Mesenchymal stem cell (in vitro differentiated cells and primary cell): ENCODE measurements at regions not wholly inside any gene's neighbourhood (a gene's known extent, or its start where the extent isn't known, plus 50 kb on each side); places are given as distances from the start of the nearest gene placed in this dataset.

Experiments
- DNase-seq: peaks from one replicate; pipeline ENCODE4 v3.0.0-alpha.2; 2013
- H2AFZ ChIP-seq: one replicate; pipeline ENCODE4 v1.6.1; 2013; ENCODE audit warnings: low read depth, mild to moderate bottlenecking, control low read depth, inconsistent platforms, low read length, moderate library complexity
- H2AK5ac ChIP-seq: 2 replicates; pipeline ENCODE4 v1.6.1; 2013; ENCODE audit warnings: low read length, moderate library complexity, mild to moderate bottlenecking, inconsistent platforms; ENCODE audit not compliant: severe bottlenecking
- H2BK120ac ChIP-seq: one replicate; pipeline ENCODE4 v1.6.1; 2013; ENCODE audit warnings: low read depth, mild to moderate bottlenecking, inconsistent platforms, low read length, moderate library complexity
- H2BK12ac ChIP-seq, 2 experiments: one replicate each; pipeline ENCODE4 v1.6.1; 2013; ENCODE audit warnings: inconsistent platforms in 2 of 2, low read length in 2 of 2, mild to moderate bottlenecking in 2 of 2, moderate library complexity in 2 of 2, control low read depth in 1 of 2
- H2BK15ac ChIP-seq: one replicate; pipeline ENCODE4 v1.6.1; 2013; ENCODE audit warnings: mild to moderate bottlenecking, low read depth, inconsistent platforms; ENCODE audit not compliant: poor library complexity, severe bottlenecking
- H2BK5ac ChIP-seq: 2 replicates; pipeline ENCODE4 v1.6.1; 2013; ENCODE audit warnings: low read depth, mild to moderate bottlenecking, low read length, control low read depth, inconsistent platforms; ENCODE audit not compliant: poor library complexity, severe bottlenecking
- H3K14ac ChIP-seq, 2 experiments: one replicate each; pipeline ENCODE4 v1.6.1; 2013; ENCODE audit warnings: inconsistent platforms in 2 of 2, low read length in 2 of 2, control low read depth in 1 of 2, mild to moderate bottlenecking in 1 of 2, moderate library complexity in 1 of 2
- H3K18ac ChIP-seq, 2 experiments: one replicate each; pipeline ENCODE4 v1.6.1; 2013; ENCODE audit warnings: inconsistent platforms in 2 of 2, low read length in 2 of 2, control low read depth in 1 of 2, low read depth in 1 of 2, mild to moderate bottlenecking in 1 of 2
- H3K23ac ChIP-seq, 2 experiments: one replicate each; pipeline ENCODE4 v1.6.1; 2013; ENCODE audit warnings: inconsistent platforms in 2 of 2, low read length in 2 of 2, mild to moderate bottlenecking in 2 of 2, moderate library complexity in 2 of 2, control low read depth in 1 of 2
- H3K27ac ChIP-seq: 2 replicates; pipeline ENCODE4 v1.5.1; 2013; ENCODE audit warnings: mild to moderate bottlenecking, moderate library complexity, low read length, control low read depth, inconsistent platforms; ENCODE audit not compliant: poor library complexity, severe bottlenecking
- H3K27me3 ChIP-seq, 2 experiments: 2 replicates each; pipeline versions ENCODE4 v1.6.1 to v1.7.0; 2013; ENCODE audit warnings: low read length in 2 of 2, mild to moderate bottlenecking in 2 of 2, moderate library complexity in 2 of 2, control low read depth in 1 of 2, inconsistent platforms in 1 of 2; ENCODE audit not compliant: control insufficient read depth in 1 of 2, insufficient read depth in 1 of 2
- H3K36me3 ChIP-seq, 2 experiments: 2 replicates each; pipeline versions ENCODE4 v1.6.1 to v1.7.0; 2013; ENCODE audit warnings: low read length in 2 of 2, control low read depth in 1 of 2, inconsistent platforms in 1 of 2, low read depth in 1 of 2, mild to moderate bottlenecking in 1 of 2; ENCODE audit not compliant: insufficient read depth in 2 of 2, control insufficient read depth in 1 of 2
- H3K4ac ChIP-seq, 2 experiments: one replicate each; pipeline ENCODE4 v1.6.1; 2013; ENCODE audit warnings: inconsistent platforms in 2 of 2, low read length in 2 of 2, mild to moderate bottlenecking in 2 of 2, moderate library complexity in 2 of 2, control low read depth in 1 of 2, low read depth in 1 of 2
- H3K4me1 ChIP-seq: 2 replicates; pipeline ENCODE4 v1.6.1; 2013; ENCODE audit warnings: low read depth, low read length, control low read depth; ENCODE audit not compliant: control insufficient read depth, insufficient read depth
- H3K4me2 ChIP-seq: 2 replicates; pipeline ENCODE4 v1.6.1; 2013; ENCODE audit warnings: low read length, mild to moderate bottlenecking, inconsistent platforms; ENCODE audit not compliant: poor library complexity, severe bottlenecking
- H3K4me3 ChIP-seq, 2 experiments: 2 replicates each; pipeline versions ENCODE4 v1.5.1 to v1.7.0; 2013; ENCODE audit warnings: low read length in 2 of 2, mild to moderate bottlenecking in 2 of 2, control low read depth in 1 of 2, low read depth in 1 of 2; ENCODE audit not compliant: insufficient read depth in 1 of 2
- H3K79me1 ChIP-seq: replicated peaks from 2 replicates; pipeline ENCODE4 v1.6.1; 2013; ENCODE audit warnings: mild to moderate bottlenecking, control low read depth, low read length, inconsistent platforms; ENCODE audit not compliant: poor library complexity, severe bottlenecking
- H3K9ac ChIP-seq: 2 replicates; pipeline ENCODE4 v1.7.0; 2013; ENCODE audit warnings: mild to moderate bottlenecking, low read length, moderate library complexity
- H3K9me3 ChIP-seq: 2 replicates; pipeline ENCODE4 v1.7.0; 2013; ENCODE audit warnings: mild to moderate bottlenecking, low read length; ENCODE audit not compliant: control insufficient read depth
- H4K8ac ChIP-seq: one replicate; pipeline ENCODE4 v1.6.1; 2013; ENCODE audit warnings: inconsistent platforms, mild to moderate bottlenecking, low read length, moderate library complexity
- H4K91ac ChIP-seq: one replicate; pipeline ENCODE4 v1.6.1; 2013; ENCODE audit warnings: mild to moderate bottlenecking, low read length, inconsistent platforms
- WGBS: methylation state at CpG from one replicate; pipeline ENCODE4 v1.1.7; 2013; ENCODE audit warnings: mixed read lengths; 5-methylcytosine and 5-hydroxymethylcytosine counted together

DNA sequence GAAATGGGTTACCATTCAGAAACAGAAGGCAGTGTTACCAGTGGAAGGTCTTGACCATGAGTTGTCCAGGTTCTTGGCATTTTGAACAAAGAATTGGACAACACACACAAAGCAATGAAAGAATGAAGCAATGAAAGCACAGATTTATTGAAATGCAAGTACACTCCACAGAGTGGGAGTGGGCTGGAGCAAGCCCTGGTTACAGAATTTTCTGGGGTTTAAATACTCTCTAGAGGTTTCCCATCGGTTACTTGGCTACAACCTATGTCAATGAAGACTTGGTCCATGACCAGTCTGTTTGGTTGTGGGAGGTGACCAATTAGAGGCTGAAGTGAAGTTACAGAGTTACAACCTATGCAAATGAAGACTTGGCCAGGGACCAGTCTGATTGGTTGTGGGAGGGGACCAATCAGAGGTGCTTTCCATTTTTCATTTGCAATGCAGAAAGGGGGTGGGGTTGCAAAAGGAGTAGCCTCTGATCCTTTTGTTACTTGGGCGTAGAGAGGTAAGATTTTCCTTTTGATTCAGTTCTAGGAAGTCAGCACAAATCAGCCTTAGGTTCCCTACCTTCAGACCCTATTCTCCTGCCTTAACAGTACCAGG, 71.7 kb upstream of the SPRY4 start:
- H3K27ac ChIP-seq: no peak overlapping the region
- H3K18ac ChIP-seq: no peak overlapping the region
- H3K9me3 ChIP-seq: peaks cover 12% of the 10 kb centered on the region
- H2AFZ ChIP-seq: no peak overlapping the region
- no peak overlapping the region for H3K4me3 ChIP-seq
- H3K4me2 ChIP-seq: no peak overlapping the region
- H3K79me1 ChIP-seq: no peaks in the 10 kb centered on the region
- no peak overlapping the region for H4K8ac ChIP-seq
- H2AK5ac ChIP-seq: no peak overlapping the region
- DNase-seq: no peak
- H3K23ac ChIP-seq: no peak overlapping the region
- H2BK15ac ChIP-seq: no peak overlapping the region
- H2BK5ac ChIP-seq: no peak overlapping the region
- H3K36me3 ChIP-seq: peaks cover 3 to 29% of the 10 kb centered on the region in 2 experiments
- no peak overlapping the region for H2BK12ac ChIP-seq
- no peak overlapping the region for H2BK120ac ChIP-seq
- H4K91ac ChIP-seq: no peak overlapping the region
- no peak overlapping the region for H3K14ac ChIP-seq
- H3K4me1 ChIP-seq: no peaks in the 10 kb centered on the region
- no peak overlapping the region for H3K9ac ChIP-seq
- WGBS: 98% methylated on average over 1 of the region's 2 CpGs
- H3K4ac ChIP-seq: no peak overlapping the region
- no peaks in the 10 kb centered on the region for H3K27me3 ChIP-seq

GRCh38 chr5:142395334-142395733, 70.5 kb upstream of the SPRY4 start:
- H3K4ac ChIP-seq: no peak overlapping the region
- no peak overlapping the region for H2BK15ac ChIP-seq
- no peak overlapping the region for H2BK120ac ChIP-seq
- H3K4me3 ChIP-seq: no peak overlapping the region
- H3K4me1 ChIP-seq: peaks cover 3% of the 10 kb centered on the region
- DNase-seq: no peak
- H3K27me3 ChIP-seq: no peaks in the 10 kb centered on the region
- no peak overlapping the region for H3K27ac ChIP-seq
- no peaks in the 10 kb centered on the region for H3K79me1 ChIP-seq
- H4K91ac ChIP-seq: no peak overlapping the region
- no peak overlapping the region for H2BK12ac ChIP-seq
- no peak overlapping the region for H3K4me2 ChIP-seq
- no peak overlapping the region for H2AFZ ChIP-seq
- no peak overlapping the region for H3K18ac ChIP-seq
- H2BK5ac ChIP-seq: no peak overlapping the region
- H3K36me3 ChIP-seq: peaks cover 3 to 29% of the 10 kb centered on the region in 2 experiments
- peaks cover 12% of the 10 kb centered on the region for H3K9me3 ChIP-seq
- H3K14ac ChIP-seq: no peak overlapping the region
- 87% methylated on average over 4 of the region's 4 CpGs for WGBS
- no peak overlapping the region for H3K23ac ChIP-seq
- H2AK5ac ChIP-seq: no peak overlapping the region
- no peak overlapping the region for H3K9ac ChIP-seq
- no peak overlapping the region for H4K8ac ChIP-seq

DNA sequence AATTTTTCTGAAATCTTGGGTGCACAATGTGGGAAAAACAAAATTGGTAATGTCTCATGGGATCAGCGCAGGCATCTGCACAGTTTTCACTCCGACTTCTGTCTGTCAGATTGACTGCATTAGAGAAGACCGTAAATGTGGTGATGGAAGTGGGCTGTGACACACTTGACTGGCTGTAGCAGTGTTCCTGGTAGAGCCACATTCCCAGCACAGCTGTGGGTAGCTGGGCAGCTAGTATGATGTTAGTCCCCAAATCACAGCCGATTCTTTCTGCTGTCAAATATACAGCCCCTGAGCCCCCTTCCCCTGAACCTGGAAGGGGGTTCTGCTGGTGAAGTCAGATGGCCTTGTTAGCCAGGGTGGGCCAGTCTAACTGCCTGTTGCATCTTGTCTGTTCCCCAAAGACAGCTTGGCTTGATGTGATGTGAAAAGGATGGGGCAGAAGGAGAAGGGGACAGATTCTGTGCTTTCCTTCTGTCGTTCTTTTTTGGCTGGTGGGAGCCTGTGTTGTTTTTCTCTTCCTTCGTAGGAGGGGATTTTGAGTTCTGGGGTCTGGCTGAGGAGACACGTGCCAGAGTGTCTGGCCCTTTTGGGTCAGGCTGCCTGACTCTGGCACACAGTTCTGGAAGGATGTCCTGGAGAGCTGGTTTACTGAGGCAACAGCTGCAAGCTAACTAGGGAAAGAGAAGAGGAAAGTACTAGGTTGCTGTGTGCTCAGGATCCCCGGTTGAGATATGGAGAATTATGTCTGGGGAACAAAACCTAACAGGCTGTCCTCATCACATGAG, 66.4 kb upstream of the SPRY4 start:
- peak; percentile 36 for DNase-seq
- H2AFZ ChIP-seq: no peak overlapping the region
- no peak overlapping the region for H3K9ac ChIP-seq
- 56% methylated on average over 7 of the region's 8 CpGs for WGBS
- peak overlapping the region; percentile 76 for H4K91ac ChIP-seq
- no peak overlapping the region for H3K27ac ChIP-seq
- H3K9me3 ChIP-seq: peaks cover 5% of the 10 kb centered on the region
- H3K27me3 ChIP-seq: no peaks in the 10 kb centered on the region
- H2BK15ac ChIP-seq: no peak overlapping the region
- H3K23ac ChIP-seq: peak overlapping the region in 1 of 2 experiments; percentile 60
- peaks cover 11% of the 10 kb centered on the region for H3K4me1 ChIP-seq
- no peak overlapping the region for H2AK5ac ChIP-seq
- H3K4ac ChIP-seq: peak overlapping the region; percentile 56 to 71
- peaks cover 3 to 21% of the 10 kb centered on the region in 2 experiments for H3K36me3 ChIP-seq
- no peak overlapping the region for H2BK5ac ChIP-seq
- H2BK120ac ChIP-seq: no peak overlapping the region
- no peak overlapping the region for H3K4me2 ChIP-seq
- no peak overlapping the region for H3K4me3 ChIP-seq
- peak overlapping the region; percentile 93 for H4K8ac ChIP-seq
- H3K79me1 ChIP-seq: no peaks in the 10 kb centered on the region
- peak overlapping the region; percentile 73 to 85 for H3K18ac ChIP-seq
- peak overlapping the region; percentile 18 to 33 for H2BK12ac ChIP-seq
- peak overlapping the region in 1 of 2 experiments; percentile 50 for H3K14ac ChIP-seq

GRCh38 chr5:142390334-142390733, 65.5 kb upstream of the SPRY4 start:
- Histone ChIP-seq H3K27ac (no peak overlapping the region), H2BK120ac (peak overlapping the region; percentile 90), H3K23ac (no peak overlapping the region), H3K18ac (peak overlapping the region; percentile 92 to 93), H3K4me2 (no peak overlapping the region), H4K8ac (peak overlapping the region; percentile 90), H3K4me1 (peaks cover 11% of the 10 kb centered on the region), H3K4me3 (no peak overlapping the region), H2AFZ (no peak overlapping the region), H2BK5ac (no peak overlapping the region), H2BK15ac (peak overlapping the region; percentile 89), H3K27me3 (no peaks in the 10 kb centered on the region), H4K91ac (peak overlapping the region; percentile 95), H3K36me3 (peaks cover 0 to 12% of the 10 kb centered on the region in 2 experiments), H3K14ac (no peak overlapping the region), H3K9me3 (no peaks in the 10 kb centered on the region), H3K79me1 (no peaks in the 10 kb centered on the region), H3K4ac (peak overlapping the region; percentile 95 to 97), H2AK5ac (no peak overlapping the region), H3K9ac (no peak overlapping the region), H2BK12ac (peak overlapping the region; percentile 95 to 96)
- WGBS: 10% methylated on average over 3 of the region's 3 CpGs
- peak; percentile 29 for DNase-seq
